Adrenal gland (tissue), 5 donors: ENCODE measurements at regions not wholly inside any gene's neighbourhood (a gene's known extent, or its start where the extent isn't known, plus 50 kb on each side); places are given as distances from the start of the nearest gene placed in this dataset.

Experiments used
- CTCF ChIP-seq, 6 experiments: fragments of 450-650 bp in 4 of 6; fragments of 200-600 bp in 2 of 6; sonication (generic) in 1 of 6; IDR thresholded peaks; 1 replicate in 5 of 6; 2 replicates in 1 of 6; pipeline versions ENCODE4 v1.5.1 to v1.8.0; 2016 to 2021; ENCODE audit warnings: antibody characterized with exemption in 6 of 6, mild to moderate bottlenecking in 2 of 6, moderate library complexity in 1 of 6
- POLR2A ChIP-seq, 2 donors: fragments of 450-650 bp; IDR thresholded peaks; one replicate each; pipeline ENCODE4 v1.6.1; 2017; ENCODE audit warnings: antibody characterized with exemption in 2 of 2, mild to moderate bottlenecking in 2 of 2, moderate library complexity in 1 of 2
- donor health status: DM: no; HTN: no; CAD: no.

- TF ChIP-seq CTCF (IDR thresholded peaks at IDR 0.05) (no peak), POLR2A (IDR thresholded peaks at IDR 0.05) (no peak)
These were observed 145.3 kb upstream of the STX18 start for GRCh38 chr4:4687100-4687499.
